D721Med (cell line): ENCODE measurements at regions not wholly inside any gene's neighbourhood (a gene's known extent, or its start where the extent isn't known, plus 50 kb on each side); places are given as distances from the start of the nearest gene placed in this dataset.

ENCODE experiments used
- DNase-seq: peaks from one replicate; pipeline ENCODE4 v3.0.0; 2011; ENCODE audit warnings: low spot score; ENCODE audit not compliant: insufficient read length
- FAIRE-seq: peaks from 2 replicates; lab custom pipeline; 2011; peaks lifted over from hg19 to GRCh38; lab: Jason Lieb, UNC
- CTCF ChIP-seq: IDR thresholded peaks from 2 replicates; pipeline ENCODE4 v1.5.1; 2012; ENCODE audit warnings: mild to moderate bottlenecking, control low read depth; ENCODE audit not compliant: insufficient read depth; ENCODE audit errors: missing control alignments

- FAIRE-seq (no peak), DNase-seq (no peak)
- no peak for TF ChIP-seq CTCF
Observed at GRCh38 chr15:95296643-95297042, 1033.9 kb upstream of the NR2F2 start.

GRCh38 chr15:95298729-95299128 lies 1031.8 kb upstream of the NR2F2 start:
- no peak for DNase-seq
- no peak for FAIRE-seq
- TF ChIP-seq CTCF: no peak

GRCh38 chr15:95300958-95301357 lies 1029.5 kb upstream of the NR2F2 start:
- TF ChIP-seq CTCF: no peak
- DNase-seq (no peak), FAIRE-seq (no peak)

GRCh38 chr15:95302206-95302605 lies 1028.3 kb upstream of the NR2F2 start:
- DNase-seq (no peak), FAIRE-seq (no peak)
- TF ChIP-seq CTCF: no peak

GRCh38 chr15:95302809-95303208 lies 1027.7 kb upstream of the NR2F2 start:
- TF ChIP-seq CTCF: no peak
- DNase-seq (no peak), FAIRE-seq (no peak)

GRCh38 chr15:95303713-95304112 lies 1026.8 kb upstream of the NR2F2 start:
- no peak for TF ChIP-seq CTCF
- DNase-seq (no peak), FAIRE-seq (no peak)

GRCh38 chr15:95304151-95304946 lies 1026.2 kb upstream of the NR2F2 start:
- DNase-seq: no peak

More at GRCh38 chr15:95304151-95304946, 1026.2 kb upstream of the NR2F2 start:
- no peak for TF ChIP-seq CTCF
- no peak for FAIRE-seq
